ENCODE measurements at regions not wholly inside any gene's neighbourhood (a gene's known extent, or its start where the extent isn't known, plus 50 kb on each side); places are given as distances from the start of the nearest gene placed in this dataset.

DNA sequence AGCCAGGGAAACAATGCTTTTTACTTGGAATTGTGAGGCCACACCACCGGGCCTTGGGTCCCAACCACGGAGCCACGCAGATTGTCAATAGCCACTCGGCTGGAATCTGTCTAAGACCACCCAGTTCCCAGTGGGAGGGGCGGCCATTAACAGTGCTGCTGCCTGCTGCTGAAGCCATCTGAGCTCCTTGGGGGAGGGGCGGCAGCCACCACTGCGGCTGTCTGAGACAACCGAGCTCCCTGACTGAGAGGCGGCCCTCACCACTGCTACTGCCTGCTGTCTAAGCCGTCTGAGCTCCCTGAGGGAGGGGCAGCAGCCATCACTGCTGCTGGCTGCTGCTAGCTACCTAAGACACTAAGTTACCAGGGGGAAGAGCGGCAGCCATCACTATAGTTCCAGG lies 64.3 kb downstream of the DMRTA2 start:
- no peak for TF ChIP-seq JUND (IDR thresholded peaks at IDR 0.05; ENCODE audit: low read depth)

DNA sequence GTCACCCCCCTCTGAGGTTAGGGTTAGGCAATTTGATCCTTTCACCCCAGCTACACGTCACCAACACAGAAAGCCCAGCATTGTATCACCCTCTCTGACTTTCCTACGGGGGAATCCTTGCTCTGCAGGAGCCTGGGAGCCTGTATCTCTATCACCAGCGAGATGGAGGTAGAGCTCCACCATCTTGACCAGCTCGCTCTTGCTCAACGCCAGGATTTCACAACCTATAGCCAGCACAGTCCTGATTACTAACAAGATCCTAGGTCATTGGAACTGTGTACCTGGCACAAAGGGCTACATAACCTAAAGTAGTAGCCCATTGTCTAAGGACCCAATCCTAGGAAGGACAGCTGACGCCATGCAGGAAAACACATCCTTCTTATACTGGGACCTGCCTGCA lies 66.1 kb downstream of the DMRTA2 start:
- no peak for DNase-seq (ENCODE audit: low read depth in 1 of 2, low spot score in 1 of 2)
- in situ Hi-C loops (cut with HindIII; ENCODE audit: low pct_unique_long_range_greater_than_20kb, low sequenced_read_pairs): no loop called here
- no peak for TF ChIP-seq JUND (IDR thresholded peaks at IDR 0.05; ENCODE audit: low read depth)

More for the DNA sequence above, 64.3 kb downstream of the DMRTA2 start:
- in situ Hi-C loops (cut with HindIII; ENCODE audit: low pct_unique_long_range_greater_than_20kb, low sequenced_read_pairs): no loop called here
- no peak for DNase-seq (ENCODE audit: low read depth in 1 of 2, low spot score in 1 of 2)

DNA sequence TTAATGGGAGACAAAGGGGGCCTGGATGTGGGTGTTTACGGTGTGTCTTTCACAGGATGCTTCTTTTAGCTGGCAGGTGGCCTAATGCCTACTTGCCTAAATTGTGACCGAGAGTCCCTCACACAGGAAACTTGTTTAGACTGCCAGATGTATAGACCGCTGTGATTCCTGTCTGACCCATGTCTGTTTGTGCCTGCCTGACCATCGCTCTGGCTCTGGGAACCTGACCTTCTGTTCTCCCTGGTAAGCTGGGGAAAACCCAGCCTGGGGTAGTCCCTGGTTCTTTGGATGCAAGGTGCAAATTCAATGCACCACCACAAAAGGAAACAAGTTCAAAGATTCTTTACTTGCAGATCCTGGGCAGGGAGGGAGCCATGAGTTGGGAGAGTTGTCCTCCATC lies 68.4 kb downstream of the DMRTA2 start:
- no peak for TF ChIP-seq JUND (IDR thresholded peaks at IDR 0.05; ENCODE audit: low read depth)
- in situ Hi-C loops (cut with HindIII; ENCODE audit: low pct_unique_long_range_greater_than_20kb, low sequenced_read_pairs): no loop called here
- no peak for DNase-seq (ENCODE audit: low read depth in 1 of 2, low spot score in 1 of 2)

DNA sequence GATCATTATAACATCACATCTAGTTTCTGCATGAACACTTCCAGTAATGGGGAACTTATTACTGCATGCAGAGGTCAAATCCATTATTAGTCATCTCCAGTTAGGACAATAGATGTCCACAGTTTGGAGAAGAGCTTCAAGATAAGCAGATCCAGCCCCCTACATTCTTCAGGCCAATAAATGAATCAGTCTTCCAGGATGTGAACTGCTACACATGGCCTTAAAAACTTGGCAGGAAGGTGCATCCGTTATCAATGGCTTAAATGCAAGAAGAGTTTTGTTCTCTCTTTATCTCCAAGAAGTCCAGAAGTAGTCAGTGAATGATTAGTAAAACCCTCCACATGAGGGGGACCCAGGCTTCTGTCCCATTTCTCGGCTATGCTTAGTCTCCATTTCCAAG lies 70.8 kb downstream of the DMRTA2 start:
- TF ChIP-seq JUND (IDR thresholded peaks at IDR 0.05; ENCODE audit: low read depth): no peak
- no peak for DNase-seq (ENCODE audit: low read depth in 1 of 2, low spot score in 1 of 2)
- in situ Hi-C loops (cut with HindIII; ENCODE audit: low pct_unique_long_range_greater_than_20kb, low sequenced_read_pairs): no loop called here

DNA sequence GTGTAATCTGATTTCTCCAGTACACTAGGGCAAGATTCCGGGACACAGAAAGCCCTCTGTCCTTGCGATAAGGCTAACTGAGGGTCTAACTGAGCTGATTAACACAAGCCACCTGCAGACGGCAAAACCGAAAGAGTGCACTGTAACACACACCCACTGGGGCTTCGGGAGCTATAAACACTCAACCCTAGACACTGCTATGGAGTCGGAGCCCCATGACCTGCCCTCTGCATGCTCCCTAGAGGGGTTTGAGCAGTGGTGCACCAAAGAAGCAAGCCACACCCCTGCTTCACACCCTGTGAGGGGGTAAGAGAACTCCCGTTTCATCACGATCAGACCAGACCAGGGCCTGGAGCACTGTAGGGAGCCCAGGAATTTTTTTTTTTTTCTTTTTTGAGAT lies 72.4 kb downstream of the DMRTA2 start:
- TF ChIP-seq JUND (IDR thresholded peaks at IDR 0.05; ENCODE audit: low read depth): no peak
- in situ Hi-C loops (cut with HindIII; ENCODE audit: low pct_unique_long_range_greater_than_20kb, low sequenced_read_pairs): no loop called here
- no peak for DNase-seq (ENCODE audit: low read depth in 1 of 2, low spot score in 1 of 2)

DNA sequence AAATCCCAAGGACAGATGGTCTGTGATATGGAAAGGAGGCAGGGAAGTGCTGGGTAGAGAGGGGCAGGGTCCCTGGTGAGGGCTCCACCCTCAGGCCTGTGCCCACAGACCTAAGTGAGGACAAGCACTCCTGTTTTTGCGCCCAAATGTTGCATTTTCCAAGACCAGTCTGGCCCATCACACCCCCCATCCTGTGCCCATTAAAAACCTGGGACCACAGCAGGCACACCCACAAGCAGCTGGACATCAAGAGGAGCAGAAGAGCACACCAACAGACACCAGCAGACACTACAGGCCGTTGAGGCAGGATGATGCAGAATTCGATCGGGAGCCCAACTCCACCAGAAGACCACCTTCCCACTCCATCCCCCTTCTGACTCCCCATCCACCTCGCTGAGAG lies 72.8 kb downstream of the DMRTA2 start:
- DNase-seq (ENCODE audit: low read depth in 1 of 2, low spot score in 1 of 2): no peak
- in situ Hi-C loops (cut with HindIII; ENCODE audit: low pct_unique_long_range_greater_than_20kb, low sequenced_read_pairs): no loop called here
- no peak for TF ChIP-seq JUND (IDR thresholded peaks at IDR 0.05; ENCODE audit: low read depth)

DNA sequence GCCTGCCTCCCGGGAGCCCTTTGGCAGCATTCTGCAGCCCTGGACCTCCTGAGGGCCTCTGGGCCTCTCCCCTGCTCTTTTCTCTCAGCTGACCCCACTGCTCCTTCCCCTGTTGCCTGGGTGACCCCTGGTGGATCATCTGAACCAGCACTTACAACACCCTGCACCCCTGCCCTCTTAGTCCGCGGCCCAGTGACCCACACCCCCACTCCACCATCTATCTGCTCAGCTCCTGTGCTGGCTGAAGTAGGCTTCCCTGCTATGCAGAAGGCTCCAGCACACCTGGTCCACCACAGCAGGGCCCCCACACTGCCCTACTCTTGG lies 74.0 kb downstream of the DMRTA2 start:
- TF ChIP-seq JUND (IDR thresholded peaks at IDR 0.05; ENCODE audit: low read depth): no peak
- DNase-seq (ENCODE audit: low read depth in 1 of 2, low spot score in 1 of 2): no peak
- in situ Hi-C loops (cut with HindIII; ENCODE audit: low pct_unique_long_range_greater_than_20kb, low sequenced_read_pairs): no loop called here

DNA sequence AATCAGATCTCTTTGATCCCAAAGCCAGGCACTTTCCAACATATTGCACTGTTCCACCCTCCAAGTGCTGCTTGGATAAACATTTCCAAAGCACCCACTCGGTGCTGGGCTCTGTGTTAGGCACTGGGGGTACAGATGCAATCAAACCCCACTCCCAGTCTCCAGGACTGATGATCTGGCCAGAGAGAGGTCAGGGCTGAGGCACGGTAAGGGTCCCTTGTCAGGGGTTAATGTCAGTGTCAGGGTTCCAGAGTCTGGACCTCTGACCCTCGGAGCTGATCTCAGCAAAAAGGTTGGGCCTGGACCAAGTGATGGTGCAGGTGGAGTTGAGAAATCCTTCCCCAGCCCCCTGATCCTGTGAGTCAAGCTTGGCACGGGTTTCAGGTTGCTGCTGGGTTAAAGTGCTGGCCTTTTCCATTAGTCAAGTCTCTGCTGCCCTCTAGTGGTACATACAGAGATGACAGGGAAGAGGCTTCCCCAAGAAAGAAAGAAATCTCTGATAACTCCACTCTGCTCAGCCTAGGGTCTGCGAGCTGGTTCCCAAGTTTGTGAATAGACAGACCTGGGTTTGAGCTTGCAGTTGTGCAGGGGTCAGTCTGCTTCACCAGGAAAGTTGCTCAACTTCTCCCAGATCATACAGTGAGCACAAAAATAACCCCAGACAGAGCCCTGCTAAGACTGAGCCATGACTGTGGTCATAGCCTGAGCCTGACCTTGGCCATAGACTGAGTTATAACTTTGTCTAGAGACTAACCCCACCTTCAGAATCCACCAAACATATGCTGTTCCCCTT lies 74.6 kb downstream of the DMRTA2 start:
- TF ChIP-seq JUND (IDR thresholded peaks at IDR 0.05; ENCODE audit: low read depth): no peak
- in situ Hi-C loops (cut with HindIII; ENCODE audit: low pct_unique_long_range_greater_than_20kb, low sequenced_read_pairs): no loop called here
- peak; percentile 52 to 74 for DNase-seq (ENCODE audit: low read depth in 1 of 2, low spot score in 1 of 2)

DNA sequence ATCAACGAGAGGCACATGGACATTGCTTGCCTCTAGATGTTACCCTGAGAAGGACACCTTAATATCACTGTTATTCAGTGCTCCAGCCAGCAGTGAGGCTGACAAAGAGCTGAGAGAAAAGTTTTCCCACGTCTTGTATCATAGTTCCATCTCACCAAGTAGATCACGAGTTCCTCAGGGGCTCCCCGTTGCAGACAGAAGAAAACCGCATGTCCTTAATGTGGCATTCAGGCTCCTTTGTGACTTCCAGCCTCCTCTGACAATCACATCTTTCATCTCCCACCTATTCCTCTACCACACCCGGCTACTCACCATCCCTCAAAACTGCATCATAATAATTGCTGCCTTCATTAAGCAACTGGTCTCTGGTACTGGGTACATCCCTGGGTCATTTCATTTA lies 75.3 kb downstream of the DMRTA2 start:
- in situ Hi-C loops (cut with HindIII; ENCODE audit: low pct_unique_long_range_greater_than_20kb, low sequenced_read_pairs): no loop called here
- TF ChIP-seq JUND (IDR thresholded peaks at IDR 0.05; ENCODE audit: low read depth): no peak
- no peak for DNase-seq (ENCODE audit: low read depth in 1 of 2, low spot score in 1 of 2)

DNA sequence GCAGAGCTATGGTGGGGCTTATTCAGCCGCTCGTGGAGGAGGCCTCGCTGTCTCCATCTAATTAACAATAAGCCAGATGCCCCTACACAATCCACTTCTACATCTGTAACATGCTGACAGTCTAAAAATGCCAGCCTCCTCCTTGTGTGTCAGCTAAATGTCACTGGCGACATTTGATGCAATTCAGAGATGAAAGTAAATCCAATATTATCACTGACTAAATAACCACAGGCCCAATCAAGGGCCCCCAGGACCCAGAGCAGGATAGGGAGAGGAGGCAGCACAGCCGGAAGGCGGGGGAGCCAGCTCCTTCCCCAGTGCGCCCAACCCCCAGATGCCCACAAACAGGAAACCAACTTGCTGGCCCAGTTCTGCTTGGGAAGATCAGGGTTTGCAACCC lies 76.6 kb downstream of the DMRTA2 start:
- no peak for TF ChIP-seq JUND (IDR thresholded peaks at IDR 0.05; ENCODE audit: low read depth)
- in situ Hi-C loops (cut with HindIII; ENCODE audit: low pct_unique_long_range_greater_than_20kb, low sequenced_read_pairs): no loop called here
- no peak for DNase-seq (ENCODE audit: low read depth in 1 of 2, low spot score in 1 of 2)

DNA sequence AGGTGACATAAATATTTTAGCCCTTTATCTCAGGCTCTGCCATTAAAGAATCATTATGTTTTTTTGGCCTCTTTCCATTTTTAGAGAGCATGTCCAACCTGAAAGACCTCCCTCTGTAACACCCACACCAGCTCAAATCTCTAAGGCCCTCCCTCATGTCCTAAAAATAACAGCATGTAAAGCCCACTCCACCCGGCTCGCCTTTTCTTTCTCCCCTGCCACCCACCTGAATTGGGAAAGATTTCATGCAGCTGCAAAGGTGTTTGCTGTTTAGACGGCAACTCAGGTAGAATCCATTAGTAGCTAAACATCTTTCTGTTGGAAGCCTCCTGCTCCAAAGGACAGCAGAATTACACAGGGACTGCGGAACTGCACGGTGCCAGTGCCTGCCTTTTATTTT lies 79.9 kb downstream of the DMRTA2 start:
- no peak for TF ChIP-seq JUND (IDR thresholded peaks at IDR 0.05; ENCODE audit: low read depth)
- in situ Hi-C loops (cut with HindIII; ENCODE audit: low pct_unique_long_range_greater_than_20kb, low sequenced_read_pairs): no loop called here
- DNase-seq (ENCODE audit: low read depth in 1 of 2, low spot score in 1 of 2): no peak

DNA sequence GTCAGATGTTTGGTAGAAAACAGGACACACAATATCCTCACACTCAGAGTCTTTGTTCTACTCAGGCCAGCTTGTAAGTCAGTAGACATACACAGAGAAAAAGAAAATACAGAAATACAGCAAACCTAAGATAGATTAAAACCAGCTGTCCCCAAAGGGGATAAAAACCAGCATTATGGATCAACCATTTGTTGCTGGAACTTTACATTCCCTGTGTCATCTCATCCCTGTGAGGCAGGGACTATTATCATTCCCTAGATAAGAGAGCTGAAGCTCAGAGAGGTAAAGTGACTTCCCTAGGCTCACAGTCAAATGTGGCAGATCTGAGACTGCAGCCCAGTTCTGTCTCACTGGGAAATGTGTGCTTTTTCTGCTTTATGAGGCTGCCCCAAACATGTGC lies 80.7 kb downstream of the DMRTA2 start:
- DNase-seq (ENCODE audit: low read depth in 1 of 2, low spot score in 1 of 2): no peak
- in situ Hi-C loops (cut with HindIII; ENCODE audit: low pct_unique_long_range_greater_than_20kb, low sequenced_read_pairs): no loop called here
- no peak for TF ChIP-seq JUND (IDR thresholded peaks at IDR 0.05; ENCODE audit: low read depth)

DNA sequence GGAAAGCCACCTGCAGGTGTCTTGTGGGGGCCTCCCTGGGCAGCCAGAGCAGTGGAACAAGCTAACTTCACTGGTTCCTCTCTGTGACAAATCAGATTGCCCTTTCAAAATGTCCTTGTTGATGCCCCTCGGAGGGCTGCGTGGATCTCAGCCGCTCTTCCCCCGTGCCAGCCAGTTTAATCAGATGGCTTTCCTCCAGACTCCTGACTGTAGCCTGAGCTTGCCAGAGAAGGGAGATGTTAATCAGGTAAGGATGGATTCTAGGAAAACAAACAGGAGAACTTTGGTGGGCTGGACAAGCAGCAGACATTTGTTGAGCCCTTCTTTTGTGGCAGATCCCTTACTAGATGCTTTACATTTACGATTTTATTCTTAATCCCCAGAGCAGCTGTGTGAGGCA lies 88.2 kb downstream of the DMRTA2 start:
- no peak for DNase-seq (ENCODE audit: low read depth in 1 of 2, low spot score in 1 of 2)
- in situ Hi-C loops (cut with HindIII; ENCODE audit: low pct_unique_long_range_greater_than_20kb, low sequenced_read_pairs): no loop called here
- no peak for TF ChIP-seq JUND (IDR thresholded peaks at IDR 0.05; ENCODE audit: low read depth)

DNA sequence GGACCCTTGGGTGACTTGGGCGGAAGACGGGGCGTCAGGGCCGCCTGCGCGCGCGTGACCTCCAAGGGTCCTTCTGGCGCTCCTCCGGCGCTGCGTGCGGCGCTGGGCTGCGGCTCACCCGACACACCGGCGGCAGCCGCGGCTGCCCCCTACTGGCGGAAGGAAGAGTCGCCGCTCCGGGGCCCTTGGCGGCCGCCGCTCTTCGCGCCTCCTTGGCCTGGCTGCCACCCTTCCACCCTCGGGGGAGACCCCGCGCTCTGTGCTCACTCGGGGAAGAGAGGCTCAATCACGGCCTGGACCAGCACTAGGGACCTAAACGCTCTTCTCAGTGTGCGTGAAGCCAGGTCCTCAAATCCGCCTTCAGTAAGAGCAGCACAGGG lies 89.7 kb downstream of the DMRTA2 start:
- no peak for DNase-seq (ENCODE audit: low read depth in 1 of 2, low spot score in 1 of 2)
- in situ Hi-C loops (cut with HindIII; ENCODE audit: low pct_unique_long_range_greater_than_20kb, low sequenced_read_pairs): no loop called here
- no peak for TF ChIP-seq JUND (IDR thresholded peaks at IDR 0.05; ENCODE audit: low read depth)

Data from T47D (cell line).